Peyer's patch (tissue), 4 donors: ENCODE measurements at regions not wholly inside any gene's neighbourhood (a gene's known extent, or its start where the extent isn't known, plus 50 kb on each side); places are given as distances from the start of the nearest gene placed in this dataset.

Experiments used
- DNase-seq, 3 donors: peaks; one replicate each; pipeline ENCODE4 v3.0.0-alpha.2; 2017 to 2019
- H3K27ac ChIP-seq, 4 donors: fragments of 200-600 bp; sonication (generic); one replicate each; pipeline ENCODE4 v1.5.1; 2016 to 2019
- H3K27me3 ChIP-seq, 2 donors: fragments of 200-600 bp; sonication (generic); one replicate each; pipeline ENCODE4 v1.5.1; 2019
- H3K36me3 ChIP-seq, 3 donors: fragments of 200-600 bp; sonication (generic); one replicate each; pipeline ENCODE4 v1.5.1; 2016 to 2019
- H3K4me1 ChIP-seq, 4 donors: fragments of 200-600 bp; sonication (generic); one replicate each; pipeline ENCODE4 v1.5.1; 2016 to 2019
- H3K4me3 ChIP-seq, 4 donors: fragments of 200-600 bp; sonication (generic); 1 replicate in 3 of 4; 2 replicates in 1 of 4; pipeline ENCODE4 v1.5.1; 2016 to 2019; ENCODE audit warnings: mild to moderate bottlenecking in 1 of 4
- H3K9me3 ChIP-seq, 4 donors: fragments of 200-600 bp; sonication (generic); one replicate each; pipeline ENCODE4 v1.5.1; 2016 to 2019; ENCODE audit warnings: mild to moderate bottlenecking in 1 of 4
- POLR2A ChIP-seq, 2 donors: fragments of 450-650 bp; IDR thresholded peaks; one replicate each; pipeline ENCODE4 v1.5.1; 2017; ENCODE audit warnings: antibody characterized with exemption in 2 of 2, mild to moderate bottlenecking in 2 of 2, moderate library complexity in 2 of 2
- TF ChIP-seq, protein P1 (sequence below), 6 experiments: fragments of 450-650 bp in 4 of 6; fragments of 200-600 bp in 2 of 6; sonication (generic) in 1 of 6; IDR thresholded peaks; one replicate each; pipeline ENCODE4 v1.5.1; 2017 to 2019; ENCODE audit warnings: antibody characterized with exemption in 6 of 6, mild to moderate bottlenecking in 3 of 6, moderate library complexity in 1 of 6

DNA sequence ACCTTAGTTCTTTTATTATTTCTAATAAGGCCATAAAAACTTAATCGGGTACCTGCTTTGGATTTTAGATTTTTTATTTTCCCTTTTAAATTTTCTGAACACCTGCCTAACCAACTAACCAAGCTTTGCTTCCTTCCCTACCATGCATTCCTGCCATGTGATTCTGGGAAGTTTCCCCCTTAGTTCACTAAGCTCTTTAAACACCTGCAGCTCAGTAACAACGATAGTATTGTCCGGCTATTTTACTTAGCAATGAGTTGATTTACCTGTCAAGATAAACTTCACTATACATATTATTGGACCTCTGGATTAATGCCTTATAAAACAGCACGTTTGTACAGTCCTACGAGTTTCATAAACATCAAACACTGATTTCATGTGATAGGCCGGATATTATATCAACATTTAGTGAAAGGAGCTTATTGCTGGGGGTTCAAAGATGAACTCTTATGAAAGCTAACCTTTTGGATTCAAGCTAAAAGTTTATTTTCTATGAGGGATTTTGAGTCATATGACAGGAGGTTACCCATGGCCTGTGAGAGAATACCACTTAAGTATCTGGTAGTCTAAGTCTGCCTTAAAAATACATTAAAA is 81.0 kb upstream of the STARD13 start:
- DNase-seq, result no peak
- Histone ChIP-seq H3K9me3 (no peaks in the 10 kb centered on the region), H3K4me3 (no peak overlapping the region), H3K27ac (no peak overlapping the region), H3K27me3 (no peaks in the 10 kb centered on the region), H3K4me1 (peaks cover 0 to 5% (median 2%) of the 10 kb centered on the region in 4 donors), H3K36me3 (no peaks in the 10 kb centered on the region)
- no peak for TF ChIP-seq POLR2A (IDR thresholded peaks at IDR 0.05)
- TF ChIP-seq, protein P1, sequence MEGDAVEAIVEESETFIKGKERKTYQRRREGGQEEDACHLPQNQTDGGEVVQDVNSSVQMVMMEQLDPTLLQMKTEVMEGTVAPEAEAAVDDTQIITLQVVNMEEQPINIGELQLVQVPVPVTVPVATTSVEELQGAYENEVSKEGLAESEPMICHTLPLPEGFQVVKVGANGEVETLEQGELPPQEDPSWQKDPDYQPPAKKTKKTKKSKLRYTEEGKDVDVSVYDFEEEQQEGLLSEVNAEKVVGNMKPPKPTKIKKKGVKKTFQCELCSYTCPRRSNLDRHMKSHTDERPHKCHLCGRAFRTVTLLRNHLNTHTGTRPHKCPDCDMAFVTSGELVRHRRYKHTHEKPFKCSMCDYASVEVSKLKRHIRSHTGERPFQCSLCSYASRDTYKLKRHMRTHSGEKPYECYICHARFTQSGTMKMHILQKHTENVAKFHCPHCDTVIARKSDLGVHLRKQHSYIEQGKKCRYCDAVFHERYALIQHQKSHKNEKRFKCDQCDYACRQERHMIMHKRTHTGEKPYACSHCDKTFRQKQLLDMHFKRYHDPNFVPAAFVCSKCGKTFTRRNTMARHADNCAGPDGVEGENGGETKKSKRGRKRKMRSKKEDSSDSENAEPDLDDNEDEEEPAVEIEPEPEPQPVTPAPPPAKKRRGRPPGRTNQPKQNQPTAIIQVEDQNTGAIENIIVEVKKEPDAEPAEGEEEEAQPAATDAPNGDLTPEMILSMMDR (IDR thresholded peaks at IDR 0.05), result no peak

DNA sequence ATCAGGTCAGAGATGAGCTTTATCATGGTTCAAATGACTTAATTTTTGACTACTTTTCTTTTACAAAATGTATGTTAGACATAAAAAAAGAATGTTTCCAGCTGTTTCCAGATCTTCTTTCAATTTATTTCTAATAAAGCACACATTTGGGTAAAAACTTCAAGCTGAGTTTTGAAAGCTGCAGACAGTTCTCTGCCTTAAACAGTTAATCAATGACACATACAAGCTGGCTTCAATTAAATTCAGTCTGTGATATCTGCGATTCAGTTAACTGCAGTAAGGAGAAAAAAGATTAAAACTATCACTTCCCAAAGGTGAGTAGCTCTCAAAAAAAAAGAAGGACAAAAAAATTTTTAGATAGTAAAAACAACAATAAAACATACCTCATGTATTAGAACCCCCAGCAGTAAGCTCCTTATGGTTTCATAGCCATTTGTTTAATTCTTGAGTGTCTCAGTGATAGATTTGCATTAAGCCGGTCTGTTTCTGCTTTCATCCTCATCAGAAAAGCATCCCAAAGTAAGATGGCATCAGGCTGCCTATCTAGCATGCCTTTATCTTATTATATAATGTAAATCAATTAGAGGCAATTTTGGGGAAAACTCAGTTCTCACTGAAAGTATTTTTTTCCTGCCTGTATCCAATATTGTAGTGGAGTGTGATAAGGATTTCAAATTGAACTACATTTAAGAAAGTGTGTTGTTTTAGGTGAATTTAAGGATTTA is 81.8 kb upstream of the STARD13 start:
- no peak for TF ChIP-seq POLR2A (IDR thresholded peaks at IDR 0.05)
- TF ChIP-seq, protein P1 (IDR thresholded peaks at IDR 0.05), result no peak
- H3K4me1 ChIP-seq, result peaks cover 0 to 5% (median 2%) of the 10 kb centered on the region in 4 donors
- no peak for DNase-seq
- no peaks in the 10 kb centered on the region for H3K27me3 ChIP-seq
- H3K9me3 ChIP-seq, result no peaks in the 10 kb centered on the region
- no peak overlapping the region for H3K4me3 ChIP-seq
- no peak overlapping the region for H3K27ac ChIP-seq
- H3K36me3 ChIP-seq, result no peaks in the 10 kb centered on the region

DNA sequence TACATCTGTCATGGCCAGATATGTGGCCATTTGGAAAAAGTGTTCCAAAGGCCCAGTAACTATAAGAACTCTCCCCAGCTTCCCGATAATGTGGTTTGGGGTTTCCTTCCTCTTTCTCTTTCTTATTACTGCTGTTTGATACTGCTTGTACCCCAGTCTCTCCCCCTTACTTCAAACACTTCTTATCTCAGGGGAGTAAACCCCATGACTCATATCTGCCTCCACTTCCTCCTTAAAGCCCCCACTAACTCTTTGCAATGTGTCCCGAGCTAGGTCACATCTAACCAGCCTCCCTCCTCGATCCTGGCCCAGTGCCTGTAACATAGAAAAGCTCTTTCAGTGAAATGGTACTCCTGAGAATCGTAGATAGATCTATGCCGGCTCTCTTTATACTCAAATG is 82.4 kb upstream of the STARD13 start:
- no peak overlapping the region for H3K27ac ChIP-seq
- DNase-seq, result no peak
- H3K4me3 ChIP-seq, result no peak overlapping the region
- H3K9me3 ChIP-seq, result no peaks in the 10 kb centered on the region
- TF ChIP-seq, protein P1 (IDR thresholded peaks at IDR 0.05), result no peak
- no peak for TF ChIP-seq POLR2A (IDR thresholded peaks at IDR 0.05)
- H3K4me1 ChIP-seq, result peaks cover 0 to 5% (median 2%) of the 10 kb centered on the region in 4 donors
- H3K27me3 ChIP-seq, result no peaks in the 10 kb centered on the region
- H3K36me3 ChIP-seq, result no peaks in the 10 kb centered on the region

DNA sequence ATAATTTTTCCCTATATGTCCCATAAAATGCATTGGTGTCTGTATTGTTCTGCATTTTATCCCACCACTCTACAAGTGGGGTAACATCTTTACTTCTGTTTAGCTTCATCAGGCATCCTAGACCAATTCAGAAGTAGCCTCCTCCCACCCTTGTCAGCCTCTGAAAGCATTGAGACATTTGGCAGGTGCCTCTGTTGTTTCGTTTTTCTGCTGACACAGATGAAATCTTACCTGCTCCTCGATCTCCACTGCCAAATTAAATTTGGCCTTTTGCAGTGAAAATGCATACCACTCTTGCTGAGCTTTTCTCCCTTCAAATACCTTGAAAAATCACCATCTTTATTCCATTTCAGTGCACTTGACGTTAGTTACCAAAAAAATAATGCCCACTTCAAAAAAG is 83.5 kb upstream of the STARD13 start:
- TF ChIP-seq, protein P1 (IDR thresholded peaks at IDR 0.05), result no peak
- no peak for TF ChIP-seq POLR2A (IDR thresholded peaks at IDR 0.05)
- no peak overlapping the region for H3K4me3 ChIP-seq
- H3K36me3 ChIP-seq, result no peaks in the 10 kb centered on the region
- H3K27me3 ChIP-seq, result no peaks in the 10 kb centered on the region
- H3K4me1 ChIP-seq, result peaks cover 0 to 5% (median 2%) of the 10 kb centered on the region in 4 donors
- no peaks in the 10 kb centered on the region for H3K9me3 ChIP-seq
- H3K27ac ChIP-seq, result no peak overlapping the region
- DNase-seq, result no peak

GRCh38 chr13:33372251-33372919 is 86.8 kb upstream of the STARD13 start:
- no peaks in the 10 kb centered on the region for H3K9me3 ChIP-seq
- H3K4me3 ChIP-seq, result no peak overlapping the region
- no peak overlapping the region for H3K27ac ChIP-seq
- H3K4me1 ChIP-seq, result peaks cover 0 to 4% (median 0%) of the 10 kb centered on the region in 4 donors
- H3K36me3 ChIP-seq, result no peaks in the 10 kb centered on the region
- H3K27me3 ChIP-seq, result no peaks in the 10 kb centered on the region
- TF ChIP-seq, protein P1 (IDR thresholded peaks at IDR 0.05), result no peak
- no peak for TF ChIP-seq POLR2A (IDR thresholded peaks at IDR 0.05)
- DNase-seq, result no peak
